ENCODE measurements at regions not wholly inside any gene's neighbourhood (a gene's known extent, or its start where the extent isn't known, plus 50 kb on each side); places are given as distances from the start of the nearest gene placed in this dataset.
A peak's percentile ranks its signal among the peaks of the same experiment; 100 is the strongest.

DNA sequence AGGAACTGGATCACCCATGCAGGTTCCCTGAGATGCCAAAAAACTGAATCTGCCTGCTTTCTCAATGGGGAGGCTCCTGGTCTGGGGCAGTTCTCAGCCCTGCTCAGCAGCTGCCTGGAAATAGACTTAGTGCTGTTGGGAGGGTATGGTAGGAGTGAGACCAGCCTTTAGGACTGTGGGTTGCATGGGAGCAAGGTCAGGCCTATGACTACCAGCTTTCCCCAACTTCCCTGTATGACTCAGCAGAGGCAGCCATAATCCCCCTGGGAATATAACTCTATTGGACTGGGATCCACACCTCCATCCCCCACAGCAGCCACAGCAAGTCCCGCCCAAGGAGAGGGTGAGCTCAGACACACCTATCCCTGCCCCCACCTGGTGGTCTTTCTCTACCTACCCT, 87.0 kb downstream of the CFAP44 start:
- no peak overlapping the region for H3K4me2 ChIP-seq (ENCODE audit: low read length, poor library complexity, severe bottlenecking)
- H4K8ac ChIP-seq (ENCODE audit: low read length), result no peak overlapping the region
- no peak overlapping the region for H2BK15ac ChIP-seq (ENCODE audit: low read depth, poor library complexity, severe bottlenecking)
- H3K9me3 ChIP-seq (ENCODE audit: control insufficient read depth, low read length), result no peaks in the 10 kb centered on the region
- no peaks in the 10 kb centered on the region for H3K27me3 ChIP-seq (ENCODE audit: control insufficient read depth in 1 of 2, insufficient read depth in 1 of 2, low read length in 2 of 2)
- no peak for DNase-seq
- no peak overlapping the region for H3K4me3 ChIP-seq (ENCODE audit: insufficient read depth in 1 of 2, low read depth in 1 of 2, low read length in 2 of 2)
- H3K36me3 ChIP-seq (ENCODE audit: control insufficient read depth in 1 of 2, insufficient read depth in 2 of 2, low read depth in 1 of 2, low read length in 2 of 2), result no peaks in the 10 kb centered on the region
- H3K4me1 ChIP-seq (ENCODE audit: control insufficient read depth, insufficient read depth, low read depth, low read length), result no peaks in the 10 kb centered on the region
- H3K18ac ChIP-seq (ENCODE audit: low read depth in 1 of 2, low read length in 2 of 2), result no peak overlapping the region
- H3K79me1 ChIP-seq (replicated peaks; ENCODE audit: low read length, poor library complexity, severe bottlenecking), result no peaks in the 10 kb centered on the region
- H3K27ac ChIP-seq (ENCODE audit: low read length, poor library complexity, severe bottlenecking), result no peak overlapping the region
- no peak overlapping the region for H3K14ac ChIP-seq (ENCODE audit: low read length in 2 of 2)
- no peak overlapping the region for H3K23ac ChIP-seq (ENCODE audit: low read length in 2 of 2)
- no peak overlapping the region for H3K4ac ChIP-seq (ENCODE audit: low read depth in 1 of 2, low read length in 2 of 2)
- H2AK5ac ChIP-seq (ENCODE audit: low read length, severe bottlenecking), result no peak overlapping the region
- H4K91ac ChIP-seq (ENCODE audit: low read length), result no peak overlapping the region
- H2BK5ac ChIP-seq (ENCODE audit: low read depth, low read length, poor library complexity, severe bottlenecking), result no peak overlapping the region
- no peak overlapping the region for H2BK120ac ChIP-seq (ENCODE audit: low read depth, low read length)
- H2AFZ ChIP-seq (ENCODE audit: low read depth, low read length), result no peak overlapping the region
- 90% methylated on average over 1 of the region's 1 CpG for WGBS
- no peak overlapping the region for H2BK12ac ChIP-seq (ENCODE audit: low read length in 2 of 2)
- no peak overlapping the region for H3K9ac ChIP-seq (ENCODE audit: low read length)

DNA sequence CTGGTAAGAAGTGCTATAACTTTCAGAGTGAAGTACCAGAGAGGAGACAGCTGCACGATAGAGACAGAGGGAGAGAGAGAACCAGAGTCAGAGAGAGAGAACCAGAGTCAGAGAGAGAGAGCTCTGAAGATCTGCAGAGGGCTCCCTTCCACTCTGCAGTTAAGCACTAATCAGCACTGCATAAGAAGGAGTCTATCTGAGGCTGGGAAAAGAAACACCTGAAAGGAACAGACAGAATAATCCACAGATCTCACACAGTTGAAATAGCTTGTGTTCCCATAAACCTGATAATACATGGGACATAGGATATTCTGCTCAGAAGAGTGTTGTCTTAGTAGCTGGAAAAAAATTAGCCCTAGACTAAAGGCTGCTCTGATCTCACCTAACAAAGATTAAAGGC, 87.6 kb downstream of the CFAP44 start:
- Histone ChIP-seq H3K36me3 (ENCODE audit: control insufficient read depth in 1 of 2, insufficient read depth in 2 of 2, low read depth in 1 of 2, low read length in 2 of 2) (no peaks in the 10 kb centered on the region), H3K4ac (ENCODE audit: low read depth in 1 of 2, low read length in 2 of 2) (no peak overlapping the region), H2BK5ac (ENCODE audit: low read depth, low read length, poor library complexity, severe bottlenecking) (no peak overlapping the region), H2BK12ac (ENCODE audit: low read length in 2 of 2) (no peak overlapping the region), H2AFZ (ENCODE audit: low read depth, low read length) (no peak overlapping the region), H3K9ac (ENCODE audit: low read length) (no peak overlapping the region), H3K23ac (ENCODE audit: low read length in 2 of 2) (no peak overlapping the region), H3K79me1 (replicated peaks; ENCODE audit: low read length, poor library complexity, severe bottlenecking) (no peaks in the 10 kb centered on the region), H3K14ac (ENCODE audit: low read length in 2 of 2) (no peak overlapping the region), H2BK15ac (ENCODE audit: low read depth, poor library complexity, severe bottlenecking) (no peak overlapping the region), H2AK5ac (ENCODE audit: low read length, severe bottlenecking) (no peak overlapping the region), H3K9me3 (ENCODE audit: control insufficient read depth, low read length) (no peaks in the 10 kb centered on the region), H3K18ac (ENCODE audit: low read depth in 1 of 2, low read length in 2 of 2) (no peak overlapping the region), H3K4me3 (ENCODE audit: insufficient read depth in 1 of 2, low read depth in 1 of 2, low read length in 2 of 2) (no peak overlapping the region), H3K4me2 (ENCODE audit: low read length, poor library complexity, severe bottlenecking) (no peak overlapping the region), H4K8ac (ENCODE audit: low read length) (no peak overlapping the region), H2BK120ac (ENCODE audit: low read depth, low read length) (no peak overlapping the region), H3K27me3 (ENCODE audit: control insufficient read depth in 1 of 2, insufficient read depth in 1 of 2, low read length in 2 of 2) (no peaks in the 10 kb centered on the region), H3K27ac (ENCODE audit: low read length, poor library complexity, severe bottlenecking) (no peak overlapping the region), H4K91ac (ENCODE audit: low read length) (no peak overlapping the region), H3K4me1 (ENCODE audit: control insufficient read depth, insufficient read depth, low read depth, low read length) (no peaks in the 10 kb centered on the region)
- no peak for DNase-seq
- WGBS, result 76% methylated on average over 1 of the region's 1 CpG

DNA sequence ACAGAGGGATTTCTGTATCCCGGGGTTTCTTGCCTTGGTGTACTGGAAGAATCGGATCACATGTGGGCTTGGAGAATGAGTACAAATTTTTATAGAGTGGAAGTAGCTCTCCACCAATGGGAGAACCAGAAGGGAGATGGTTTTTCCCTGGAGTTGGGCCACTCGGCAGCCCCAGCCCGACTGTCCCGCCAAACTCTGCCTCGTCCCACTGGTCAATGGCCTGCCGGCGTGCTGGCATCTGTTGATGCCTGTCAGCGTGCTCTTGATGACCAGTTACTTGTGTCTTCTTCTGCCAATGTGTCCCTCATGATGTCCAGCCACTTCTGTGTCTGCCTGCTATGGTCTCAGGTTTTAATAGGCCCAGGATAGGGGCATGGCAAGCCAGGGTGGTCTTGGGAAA, 100.5 kb downstream of the CFAP44 start:
- Histone ChIP-seq H3K4me2 (ENCODE audit: low read length, poor library complexity, severe bottlenecking) (no peak overlapping the region), H3K27me3 (ENCODE audit: control insufficient read depth in 1 of 2, insufficient read depth in 1 of 2, low read length in 2 of 2) (no peaks in the 10 kb centered on the region), H3K4me3 (ENCODE audit: insufficient read depth in 1 of 2, low read depth in 1 of 2, low read length in 2 of 2) (no peak overlapping the region), H3K23ac (ENCODE audit: low read length in 2 of 2) (no peak overlapping the region), H2AK5ac (ENCODE audit: low read length, severe bottlenecking) (no peak overlapping the region), H3K9me3 (ENCODE audit: control insufficient read depth, low read length) (no peaks in the 10 kb centered on the region), H4K91ac (ENCODE audit: low read length) (no peak overlapping the region), H2AFZ (ENCODE audit: low read depth, low read length) (no peak overlapping the region), H3K9ac (ENCODE audit: low read length) (no peak overlapping the region), H3K18ac (ENCODE audit: low read depth in 1 of 2, low read length in 2 of 2) (no peak overlapping the region), H3K79me1 (replicated peaks; ENCODE audit: low read length, poor library complexity, severe bottlenecking) (no peaks in the 10 kb centered on the region), H3K36me3 (ENCODE audit: control insufficient read depth in 1 of 2, insufficient read depth in 2 of 2, low read depth in 1 of 2, low read length in 2 of 2) (no peaks in the 10 kb centered on the region), H3K27ac (ENCODE audit: low read length, poor library complexity, severe bottlenecking) (no peak overlapping the region), H2BK12ac (ENCODE audit: low read length in 2 of 2) (no peak overlapping the region), H2BK120ac (ENCODE audit: low read depth, low read length) (no peak overlapping the region), H4K8ac (ENCODE audit: low read length) (no peak overlapping the region), H3K4ac (ENCODE audit: low read depth in 1 of 2, low read length in 2 of 2) (no peak overlapping the region), H2BK5ac (ENCODE audit: low read depth, low read length, poor library complexity, severe bottlenecking) (no peak overlapping the region), H3K4me1 (ENCODE audit: control insufficient read depth, insufficient read depth, low read depth, low read length) (no peaks in the 10 kb centered on the region), H3K14ac (ENCODE audit: low read length in 2 of 2) (no peak overlapping the region), H2BK15ac (ENCODE audit: low read depth, poor library complexity, severe bottlenecking) (no peak overlapping the region)
- WGBS, result 94% methylated on average over 9 of the region's 9 CpGs
- no peak for DNase-seq

DNA sequence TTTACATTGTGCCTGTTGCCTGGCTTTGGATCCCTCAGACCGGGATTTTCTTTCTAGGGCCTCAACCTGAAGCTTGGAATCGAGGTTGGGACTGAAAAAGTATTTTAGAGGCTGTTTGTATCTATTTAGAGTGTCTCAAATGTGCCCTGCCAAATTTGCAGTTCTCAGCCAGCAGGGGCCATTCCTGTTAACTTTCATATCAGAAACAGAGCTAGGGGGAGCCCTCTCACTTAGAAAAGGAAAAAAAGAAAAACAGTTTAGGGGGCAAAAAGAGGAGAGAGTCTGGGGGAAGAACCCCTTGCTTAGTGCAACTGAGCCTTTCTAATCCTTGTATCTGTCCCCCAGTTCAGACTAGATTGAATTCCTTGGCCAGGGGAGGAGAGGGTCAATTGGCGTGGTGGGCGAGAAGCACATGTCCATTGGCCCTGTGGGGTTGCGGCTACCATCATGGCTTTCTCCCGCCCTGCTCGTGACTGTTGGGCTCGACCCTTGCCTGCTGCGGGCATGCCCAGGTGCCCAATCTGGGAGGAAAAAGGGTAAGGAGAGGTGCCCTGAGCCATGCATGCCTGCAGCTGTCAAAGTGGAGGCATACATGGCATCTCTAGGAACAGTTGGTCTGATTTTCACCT, 101.6 kb downstream of the CFAP44 start:
- Histone ChIP-seq H3K27ac (ENCODE audit: low read length, poor library complexity, severe bottlenecking) (no peak overlapping the region), H3K9me3 (ENCODE audit: control insufficient read depth, low read length) (no peaks in the 10 kb centered on the region), H3K79me1 (replicated peaks; ENCODE audit: low read length, poor library complexity, severe bottlenecking) (no peaks in the 10 kb centered on the region), H2BK12ac (ENCODE audit: low read length in 2 of 2) (no peak overlapping the region), H3K18ac (ENCODE audit: low read depth in 1 of 2, low read length in 2 of 2) (no peak overlapping the region), H3K14ac (ENCODE audit: low read length in 2 of 2) (peak overlapping the region in 1 of 2 experiments; percentile 26), H4K91ac (ENCODE audit: low read length) (no peak overlapping the region), H3K9ac (ENCODE audit: low read length) (no peak overlapping the region), H2AFZ (ENCODE audit: low read depth, low read length) (no peak overlapping the region), H3K27me3 (ENCODE audit: control insufficient read depth in 1 of 2, insufficient read depth in 1 of 2, low read length in 2 of 2) (no peaks in the 10 kb centered on the region), H4K8ac (ENCODE audit: low read length) (no peak overlapping the region), H3K36me3 (ENCODE audit: control insufficient read depth in 1 of 2, insufficient read depth in 2 of 2, low read depth in 1 of 2, low read length in 2 of 2) (no peaks in the 10 kb centered on the region), H2BK15ac (ENCODE audit: low read depth, poor library complexity, severe bottlenecking) (no peak overlapping the region), H3K4me3 (ENCODE audit: insufficient read depth in 1 of 2, low read depth in 1 of 2, low read length in 2 of 2) (no peak overlapping the region), H3K4ac (ENCODE audit: low read depth in 1 of 2, low read length in 2 of 2) (no peak overlapping the region), H2BK5ac (ENCODE audit: low read depth, low read length, poor library complexity, severe bottlenecking) (no peak overlapping the region), H2BK120ac (ENCODE audit: low read depth, low read length) (no peak overlapping the region), H3K4me1 (ENCODE audit: control insufficient read depth, insufficient read depth, low read depth, low read length) (no peaks in the 10 kb centered on the region), H3K23ac (ENCODE audit: low read length in 2 of 2) (no peak overlapping the region), H3K4me2 (ENCODE audit: low read length, poor library complexity, severe bottlenecking) (no peak overlapping the region), H2AK5ac (ENCODE audit: low read length, severe bottlenecking) (no peak overlapping the region)
- no peak for DNase-seq
- whole genome bisulfite sequencing, result 69% methylated on average over 9 of the region's 9 CpGs

All from mesenchymal stem cell (in vitro differentiated cells and primary cell).